Muscle layer of colon (tissue), 2 donors: ENCODE measurements at regions not wholly inside any gene's neighbourhood (a gene's known extent, or its start where the extent isn't known, plus 50 kb on each side); places are given as distances from the start of the nearest gene placed in this dataset.

ENCODE experiments used
- H3K27ac ChIP-seq: one replicate; pipeline ENCODE4 v1.7.0; 2013; ENCODE audit warnings: low read depth, mild to moderate bottlenecking, low read length, moderate library complexity
- H3K27me3 ChIP-seq, 2 donors: one replicate each; pipeline ENCODE4 v1.7.0; 2013; ENCODE audit warnings: low read length in 2 of 2, mild to moderate bottlenecking in 2 of 2; ENCODE audit not compliant: insufficient read depth in 2 of 2, control insufficient read depth in 1 of 2
- H3K36me3 ChIP-seq: one replicate; pipeline ENCODE4 v1.7.0; 2013; ENCODE audit warnings: mild to moderate bottlenecking, low read length; ENCODE audit not compliant: insufficient read depth
- H3K4me1 ChIP-seq: one replicate; pipeline ENCODE4 v1.7.0; 2013; ENCODE audit warnings: mild to moderate bottlenecking, low read length; ENCODE audit not compliant: insufficient read depth
- H3K4me3 ChIP-seq, 2 donors: one replicate each; pipeline ENCODE4 v1.7.0; 2013; ENCODE audit warnings: low read length in 2 of 2, low read depth in 1 of 2, mild to moderate bottlenecking in 1 of 2, moderate library complexity in 1 of 2
- H3K9ac ChIP-seq: one replicate; pipeline ENCODE4 v1.7.0; 2013; ENCODE audit warnings: low read length
- H3K9me3 ChIP-seq: one replicate; pipeline ENCODE4 v1.7.0; 2013; ENCODE audit warnings: mild to moderate bottlenecking, low read length
- donor health status: abdominal sarcoma.
- donor health status: Adenocarcinoma of cecum.

DNA sequence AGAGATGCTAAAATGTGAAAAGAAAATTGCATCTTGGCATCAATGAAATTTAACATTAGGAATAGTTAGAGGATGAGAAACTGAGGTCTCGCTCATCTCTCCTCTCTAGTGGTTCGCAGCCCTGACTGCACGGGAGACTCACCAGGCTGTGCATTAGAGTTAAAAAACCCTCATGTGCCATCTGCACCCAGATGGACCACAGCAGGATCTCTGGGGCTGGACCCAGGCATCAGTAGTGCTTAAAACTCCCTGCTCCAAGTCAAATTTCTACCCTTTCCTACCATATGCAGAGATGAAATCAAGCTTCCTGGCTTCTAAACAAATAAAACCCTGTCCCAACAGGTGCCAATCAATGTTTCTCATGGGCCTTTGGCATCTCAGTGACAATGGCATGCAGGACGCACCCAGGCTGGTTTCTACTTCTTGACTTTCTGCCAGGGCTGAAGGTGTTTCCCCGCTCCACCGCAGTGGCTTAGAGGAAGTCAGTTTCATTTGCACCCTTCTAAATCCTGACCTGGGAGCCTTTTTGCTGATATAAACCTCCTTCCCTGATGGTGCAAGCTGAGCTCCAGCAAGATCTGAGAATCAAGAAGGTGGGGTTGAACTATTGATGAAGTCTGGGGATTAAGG lies 132.6 kb downstream of the NSG2 start:
- Histone ChIP-seq H3K4me3 (no peak overlapping the region), H3K36me3 (no peaks in the 10 kb centered on the region), H3K27me3 (no peaks in the 10 kb centered on the region), H3K9ac (no peak overlapping the region), H3K9me3 (no peaks in the 10 kb centered on the region), H3K27ac (no peak overlapping the region), H3K4me1 (no peaks in the 10 kb centered on the region)

DNA sequence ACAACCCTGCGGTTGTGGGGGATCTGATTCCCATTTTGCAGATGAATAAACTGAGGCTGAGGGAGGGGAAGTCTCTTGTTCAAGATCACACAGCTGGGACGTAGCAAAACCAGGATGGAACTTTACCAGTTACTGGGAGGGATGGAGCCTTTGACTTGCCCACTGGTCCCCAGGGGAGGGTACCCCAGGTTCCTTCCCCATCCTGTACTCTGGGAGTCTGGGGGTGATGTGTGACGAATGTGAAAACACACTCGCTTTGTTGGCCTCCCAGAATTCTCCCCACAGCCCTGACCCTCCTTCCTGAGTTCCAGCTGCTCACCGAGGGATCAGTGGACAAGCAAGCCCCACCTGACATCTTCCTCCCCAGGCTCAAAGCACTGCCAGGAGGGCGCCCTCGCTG lies 135.1 kb downstream of the NSG2 start:
- no peaks in the 10 kb centered on the region for H3K36me3 ChIP-seq
- no peak overlapping the region for H3K27ac ChIP-seq
- H3K9me3 ChIP-seq: no peaks in the 10 kb centered on the region
- H3K9ac ChIP-seq: no peak overlapping the region
- no peaks in the 10 kb centered on the region for H3K4me1 ChIP-seq
- H3K27me3 ChIP-seq: no peaks in the 10 kb centered on the region
- H3K4me3 ChIP-seq: no peak overlapping the region

DNA sequence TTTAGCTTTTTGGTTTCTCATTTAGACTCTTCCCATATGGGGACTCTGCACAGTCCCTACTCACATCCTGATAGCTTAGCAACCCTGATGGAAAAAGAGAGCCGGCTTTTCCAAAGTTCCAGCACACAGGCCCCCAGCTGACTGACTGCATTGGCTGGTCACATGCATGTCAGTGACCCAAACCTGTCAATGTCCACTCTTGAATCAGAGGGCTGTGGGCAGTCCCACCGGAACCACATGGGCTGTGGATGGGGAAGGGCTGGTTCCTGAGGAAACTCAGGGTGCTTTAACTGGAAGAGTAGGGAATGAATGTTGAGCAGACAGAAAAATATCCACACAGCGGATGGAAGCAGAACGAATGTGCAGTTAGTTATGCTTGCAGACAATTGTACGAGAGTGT lies 136.6 kb downstream of the NSG2 start:
- Histone ChIP-seq H3K4me3 (no peak overlapping the region), H3K27me3 (no peaks in the 10 kb centered on the region), H3K36me3 (no peaks in the 10 kb centered on the region), H3K9ac (no peak overlapping the region), H3K9me3 (no peaks in the 10 kb centered on the region), H3K27ac (no peak overlapping the region), H3K4me1 (no peaks in the 10 kb centered on the region)

DNA sequence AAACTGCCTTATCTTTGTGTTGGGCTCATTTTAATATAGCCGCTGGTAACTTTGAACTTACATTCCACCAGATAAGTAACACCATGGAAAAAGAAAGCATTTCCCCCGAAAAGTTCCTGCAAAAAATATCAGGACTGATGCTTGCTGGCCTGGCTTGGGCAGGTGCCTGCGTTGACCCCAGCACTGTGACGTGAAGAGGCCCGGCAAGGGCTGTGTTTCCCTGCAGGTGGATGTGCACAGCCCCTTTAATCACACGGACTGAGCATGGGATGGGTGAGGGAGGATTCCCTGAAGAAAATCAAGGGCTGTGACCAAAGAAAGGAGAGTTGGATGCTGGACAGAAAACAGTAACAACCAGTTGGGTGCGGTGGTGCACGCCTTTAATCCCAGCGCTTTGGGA lies 138.2 kb downstream of the NSG2 start:
- H3K9ac ChIP-seq: no peak overlapping the region
- no peaks in the 10 kb centered on the region for H3K36me3 ChIP-seq
- H3K4me3 ChIP-seq: no peak overlapping the region
- no peaks in the 10 kb centered on the region for H3K4me1 ChIP-seq
- H3K9me3 ChIP-seq: no peaks in the 10 kb centered on the region
- H3K27me3 ChIP-seq: no peaks in the 10 kb centered on the region
- H3K27ac ChIP-seq: no peak overlapping the region

DNA sequence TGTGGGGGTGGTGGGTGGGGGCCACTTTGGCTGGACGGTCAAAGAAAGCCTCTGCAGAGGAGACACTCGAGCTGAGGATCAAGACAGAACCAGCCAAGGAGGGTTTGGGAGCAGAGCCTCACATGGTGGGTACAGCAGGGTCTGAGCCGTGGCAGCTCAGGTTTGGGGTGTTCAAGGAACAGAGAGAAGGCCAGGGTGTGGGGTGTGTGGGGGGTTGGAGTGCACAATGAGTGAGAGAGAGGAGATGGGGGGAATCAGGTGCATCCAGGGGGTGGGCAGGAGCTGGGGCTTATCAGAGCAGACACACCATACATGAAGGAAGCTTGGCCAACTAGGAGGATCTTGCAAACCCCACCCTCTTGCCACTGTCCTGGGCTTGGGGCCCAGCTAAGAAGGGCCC lies 140.0 kb downstream of the NSG2 start:
- Histone ChIP-seq H3K27ac (no peak overlapping the region), H3K9ac (no peak overlapping the region), H3K27me3 (no peaks in the 10 kb centered on the region), H3K4me3 (no peak overlapping the region), H3K36me3 (no peaks in the 10 kb centered on the region), H3K4me1 (no peaks in the 10 kb centered on the region), H3K9me3 (no peaks in the 10 kb centered on the region)

DNA sequence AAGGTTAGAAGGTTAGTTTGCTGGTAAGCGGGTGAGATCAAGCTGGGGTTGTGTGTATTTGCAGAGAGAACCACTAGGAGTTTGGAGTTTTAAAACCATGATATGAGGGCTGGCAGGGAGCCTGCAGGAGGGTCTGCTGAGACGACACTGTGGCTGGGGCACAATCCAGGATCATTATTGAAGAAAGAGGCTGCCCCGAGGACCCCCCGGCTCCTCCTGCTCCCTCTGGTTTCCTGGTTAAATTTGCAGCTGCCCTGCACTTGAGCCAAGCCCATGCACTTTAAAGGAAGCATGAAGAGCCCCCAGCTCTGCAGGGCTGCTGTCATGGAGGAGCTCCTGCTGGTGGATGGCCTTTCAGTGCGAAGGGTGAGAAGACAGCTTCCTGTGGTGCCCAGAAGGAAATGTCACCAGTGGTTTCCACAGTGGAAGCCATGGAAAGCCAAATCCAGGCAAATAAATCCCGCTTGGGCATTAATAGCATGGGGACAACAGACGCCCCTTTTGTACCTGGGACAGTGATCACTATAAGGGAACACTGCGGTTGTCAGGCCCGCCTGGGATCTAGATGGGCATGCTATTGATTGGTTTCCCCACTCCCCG lies 140.7 kb downstream of the NSG2 start:
- H3K4me1 ChIP-seq: no peaks in the 10 kb centered on the region
- no peaks in the 10 kb centered on the region for H3K27me3 ChIP-seq
- no peaks in the 10 kb centered on the region for H3K9me3 ChIP-seq
- H3K4me3 ChIP-seq: no peak overlapping the region
- H3K27ac ChIP-seq: no peak overlapping the region
- H3K36me3 ChIP-seq: no peaks in the 10 kb centered on the region
- no peak overlapping the region for H3K9ac ChIP-seq

DNA sequence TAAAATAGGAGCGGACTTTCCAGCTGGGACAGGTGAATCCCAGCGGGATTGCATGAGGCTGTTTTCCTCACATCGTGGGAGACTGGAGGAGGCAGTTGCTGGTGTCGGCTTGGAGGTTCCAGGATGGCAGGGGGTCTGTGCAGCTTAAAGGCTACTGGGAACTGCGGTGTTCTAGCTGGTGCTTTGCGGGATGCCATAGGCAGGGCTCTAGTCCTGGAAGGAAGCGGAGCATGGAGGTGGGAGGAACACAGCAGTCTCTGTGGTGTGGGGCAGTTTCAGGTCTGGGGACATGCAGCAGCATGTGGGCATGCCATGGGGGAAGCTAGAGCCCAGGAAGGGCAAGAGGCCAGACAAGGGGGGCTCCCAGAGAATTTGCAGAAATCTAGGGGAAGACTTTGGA lies 141.5 kb downstream of the NSG2 start:
- H3K9me3 ChIP-seq: no peaks in the 10 kb centered on the region
- no peak overlapping the region for H3K4me3 ChIP-seq
- no peak overlapping the region for H3K9ac ChIP-seq
- no peaks in the 10 kb centered on the region for H3K4me1 ChIP-seq
- H3K36me3 ChIP-seq: no peaks in the 10 kb centered on the region
- no peaks in the 10 kb centered on the region for H3K27me3 ChIP-seq
- no peak overlapping the region for H3K27ac ChIP-seq

DNA sequence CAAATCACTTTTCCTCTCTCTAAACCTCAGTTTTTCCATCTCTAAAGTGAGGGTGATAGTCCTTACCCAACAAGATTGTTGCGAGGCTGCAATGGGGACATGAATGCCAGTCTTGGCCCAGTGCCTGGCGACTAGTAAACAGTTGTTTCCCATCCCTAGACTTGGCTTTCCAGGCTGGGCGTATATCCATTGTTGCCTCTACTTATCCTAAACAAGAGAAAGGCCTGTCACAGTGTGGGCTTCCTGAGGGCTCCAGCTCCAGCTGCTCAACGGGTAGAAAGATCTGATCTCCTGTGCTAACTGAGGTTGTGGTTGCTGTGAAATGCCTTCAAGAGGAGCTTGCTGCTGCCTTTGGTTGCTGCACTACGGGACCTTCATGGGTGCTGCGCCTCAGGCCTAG lies 142.0 kb downstream of the NSG2 start:
- no peak overlapping the region for H3K27ac ChIP-seq

DNA sequence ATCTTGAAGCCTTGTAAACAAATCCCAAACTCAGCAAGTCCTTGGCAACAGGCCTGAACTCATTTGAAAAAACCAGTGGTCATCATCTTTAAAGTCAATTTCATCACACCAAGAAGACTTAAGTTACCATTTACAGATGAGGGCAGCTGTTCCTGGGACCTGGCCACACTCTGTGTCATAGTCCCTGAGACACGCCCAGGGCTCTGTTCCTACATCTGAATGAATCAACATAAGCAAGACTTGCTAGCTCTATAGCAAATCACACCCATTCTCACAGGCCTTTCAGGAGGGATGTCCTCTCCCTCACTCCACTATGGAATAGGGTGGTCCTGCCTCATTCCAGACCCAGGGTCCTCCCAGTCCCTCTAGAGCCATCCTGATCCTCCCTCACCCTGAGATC lies 142.8 kb downstream of the NSG2 start:
- Histone ChIP-seq H3K36me3 (no peaks in the 10 kb centered on the region), H3K27me3 (no peaks in the 10 kb centered on the region)

More for the DNA sequence above, 142.0 kb downstream of the NSG2 start:
- Histone ChIP-seq H3K27me3 (no peaks in the 10 kb centered on the region), H3K9ac (no peak overlapping the region), H3K9me3 (no peaks in the 10 kb centered on the region), H3K36me3 (no peaks in the 10 kb centered on the region), H3K4me3 (no peak overlapping the region), H3K4me1 (no peaks in the 10 kb centered on the region)

DNA sequence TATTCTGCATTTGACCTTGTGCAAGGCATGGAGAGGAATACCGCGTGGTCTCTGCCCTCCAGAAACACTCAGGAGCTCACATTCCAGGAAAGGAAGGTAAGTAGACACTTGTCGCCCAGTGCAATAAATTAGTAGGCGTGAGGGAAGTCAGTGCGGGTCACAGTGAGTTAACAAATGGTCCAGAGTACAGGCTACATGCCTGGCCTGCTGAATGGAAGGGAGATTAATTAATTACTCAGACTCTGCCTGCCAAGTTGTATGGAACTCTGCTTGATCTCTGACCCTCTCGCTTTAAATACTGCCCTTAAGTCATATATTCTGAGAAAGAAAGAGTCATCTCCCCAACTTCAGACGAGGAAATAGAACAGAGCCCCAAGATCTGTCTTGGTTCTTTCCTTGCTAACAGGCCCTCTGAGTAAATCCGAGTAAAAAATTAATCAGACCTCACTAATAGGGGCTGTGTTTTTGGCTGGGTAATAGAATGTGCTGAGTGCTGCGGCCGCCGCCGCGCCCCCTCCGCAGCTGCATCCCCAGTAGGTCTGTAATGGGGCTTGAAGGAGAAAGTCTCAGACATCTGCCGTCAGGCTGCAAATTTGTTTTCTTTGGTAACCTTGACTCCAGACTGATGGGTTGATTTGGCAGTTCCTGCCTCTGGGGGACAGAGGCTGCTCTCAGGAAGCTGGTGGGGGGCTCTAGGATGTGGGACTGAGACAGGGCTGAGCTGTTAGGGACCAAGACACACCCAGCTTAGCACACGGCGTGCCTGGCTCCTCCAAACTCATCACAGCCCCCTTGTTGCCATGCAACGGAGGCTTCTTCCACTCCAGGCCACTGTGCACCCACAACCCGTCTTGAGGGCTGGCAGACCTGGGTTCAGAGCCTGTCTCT lies 144.4 kb downstream of the NSG2 start:
- no peaks in the 10 kb centered on the region for H3K9me3 ChIP-seq

More for the DNA sequence above, 142.8 kb downstream of the NSG2 start:
- H3K4me1 ChIP-seq: no peaks in the 10 kb centered on the region
- H3K9me3 ChIP-seq: no peaks in the 10 kb centered on the region
- H3K27ac ChIP-seq: no peak overlapping the region
- no peak overlapping the region for H3K4me3 ChIP-seq
- H3K9ac ChIP-seq: no peak overlapping the region

DNA sequence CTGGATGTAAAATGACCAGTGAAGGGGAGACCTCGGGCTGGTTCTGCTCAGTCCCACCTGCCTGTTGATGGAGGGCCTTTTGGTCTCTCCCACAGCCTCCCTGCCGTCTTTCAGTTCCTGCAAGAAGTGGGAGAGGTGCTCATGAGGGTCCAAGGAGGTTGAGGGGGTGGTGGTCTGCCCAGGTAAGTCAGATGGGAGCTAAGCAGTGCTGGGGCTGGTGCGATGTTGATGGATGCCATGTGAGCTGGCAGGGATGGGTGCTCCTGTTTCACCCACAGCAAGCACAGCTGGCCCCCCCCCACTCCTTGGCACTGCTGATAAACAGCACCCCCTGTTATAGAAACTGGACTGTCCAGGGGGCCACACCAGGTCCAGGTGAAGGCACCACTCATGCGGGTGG lies 145.6 kb downstream of the NSG2 start:
- Histone ChIP-seq H3K4me3 (no peak overlapping the region), H3K4me1 (no peaks in the 10 kb centered on the region), H3K9ac (no peak overlapping the region), H3K27ac (no peak overlapping the region), H3K9me3 (no peaks in the 10 kb centered on the region), H3K36me3 (no peaks in the 10 kb centered on the region), H3K27me3 (no peaks in the 10 kb centered on the region)

More for the DNA sequence above, 144.4 kb downstream of the NSG2 start:
- Histone ChIP-seq H3K27ac (no peak overlapping the region), H3K27me3 (no peaks in the 10 kb centered on the region), H3K9ac (no peak overlapping the region), H3K4me1 (no peaks in the 10 kb centered on the region), H3K4me3 (no peak overlapping the region), H3K36me3 (no peaks in the 10 kb centered on the region)
